ENCODE measurements at regions not wholly inside any gene's neighbourhood (a gene's known extent, or its start where the extent isn't known, plus 50 kb on each side); places are given as distances from the start of the nearest gene placed in this dataset.
"Not testable (repeated sequence)": the region's sequence is repeated elsewhere in the genome, so short reads cannot be mapped to it uniquely, and the experiment has no call there.

DNA sequence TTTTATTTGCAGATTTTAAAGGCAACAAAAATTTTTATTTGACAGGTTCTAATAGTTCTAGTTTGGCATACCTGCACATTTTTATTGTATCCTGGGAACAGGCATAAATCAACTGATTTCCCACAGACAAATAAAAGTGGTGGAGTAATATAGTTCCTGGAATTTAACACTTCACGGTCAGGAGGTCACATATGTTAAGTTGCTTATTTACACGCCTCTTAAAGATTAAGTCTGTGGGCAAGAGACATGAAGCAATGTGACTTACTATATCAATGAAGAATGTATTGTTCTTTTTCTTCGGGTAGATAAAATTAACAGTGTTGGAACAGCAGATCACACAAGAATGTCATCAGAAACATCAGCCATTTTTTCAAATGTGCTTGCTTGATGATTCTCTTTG is 558.3 kb downstream of the TTLL7 start:
- H3K9ac ChIP-seq (ENCODE audit: low read length); DNase-seq; H3K36me3 ChIP-seq (ENCODE audit: insufficient read depth, low read length); H4K20me1 ChIP-seq (ENCODE audit: insufficient read depth, low read depth, low read length); H2AFZ ChIP-seq (ENCODE audit: low read length); H3K4me1 ChIP-seq (ENCODE audit: low read length); H3K27ac ChIP-seq (ENCODE audit: low read length); H3K27me3 ChIP-seq (ENCODE audit: low read length); H3K9me2 ChIP-seq (replicated peaks; ENCODE audit: insufficient read depth, low read length); H3K4me2 ChIP-seq (ENCODE audit: low read depth, low read length, poor library complexity, severe bottlenecking); H3K79me2 ChIP-seq (ENCODE audit: low read length); H3K4me3 ChIP-seq (ENCODE audit: low read length); H3K9me3 ChIP-seq (ENCODE audit: low read length): not testable (repeated sequence)

DNA sequence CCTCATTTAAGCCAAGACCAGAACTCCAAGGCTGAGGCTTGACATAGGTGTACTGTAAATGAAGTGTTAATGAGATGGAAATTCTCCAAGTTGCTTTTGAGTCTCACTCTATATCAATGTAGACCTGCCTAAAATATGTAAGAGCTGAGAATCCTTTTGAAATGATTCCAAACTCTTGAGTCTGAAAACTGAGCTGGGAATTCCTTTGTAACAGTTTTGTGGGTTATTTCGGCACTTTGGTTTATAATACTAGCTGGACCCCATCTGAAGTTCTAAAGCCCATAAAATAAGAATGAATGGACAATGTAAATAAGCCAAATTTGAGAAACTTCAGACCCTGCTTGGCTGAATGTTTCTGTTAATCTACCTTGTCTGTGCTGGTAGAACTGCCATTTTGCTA is 558.9 kb downstream of the TTLL7 start:
- not testable (repeated sequence) for H4K20me1 ChIP-seq (ENCODE audit: insufficient read depth, low read depth, low read length); H3K9ac ChIP-seq (ENCODE audit: low read length); H3K9me3 ChIP-seq (ENCODE audit: low read length); H3K79me2 ChIP-seq (ENCODE audit: low read length); H3K27ac ChIP-seq (ENCODE audit: low read length); H3K36me3 ChIP-seq (ENCODE audit: insufficient read depth, low read length); H3K4me3 ChIP-seq (ENCODE audit: low read length); H3K9me2 ChIP-seq (replicated peaks; ENCODE audit: insufficient read depth, low read length); H3K27me3 ChIP-seq (ENCODE audit: low read length); DNase-seq; H3K4me1 ChIP-seq (ENCODE audit: low read length); H3K4me2 ChIP-seq (ENCODE audit: low read depth, low read length, poor library complexity, severe bottlenecking); H2AFZ ChIP-seq (ENCODE audit: low read length)

DNA sequence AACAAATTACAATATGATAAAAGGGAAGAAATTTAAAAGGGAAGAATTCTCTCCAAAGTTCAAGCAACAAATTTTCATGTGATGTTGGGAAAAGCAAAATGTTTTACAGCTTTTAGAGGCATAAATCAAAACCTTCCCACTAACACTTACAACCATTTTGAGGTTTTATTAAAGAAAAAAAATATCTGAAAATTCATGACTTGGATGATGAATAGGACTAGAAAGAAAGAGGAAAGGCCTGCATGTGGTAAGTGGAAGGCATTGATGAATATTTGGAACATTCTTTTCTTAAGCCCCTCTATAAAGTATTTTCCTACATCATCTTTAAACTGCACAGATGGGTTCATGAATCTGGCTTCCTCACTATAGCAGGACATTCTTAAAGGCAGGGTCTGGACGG is 560.6 kb downstream of the TTLL7 start:
- H3K4me2 ChIP-seq (ENCODE audit: low read depth, low read length, poor library complexity, severe bottlenecking); H3K27ac ChIP-seq (ENCODE audit: low read length); H3K9ac ChIP-seq (ENCODE audit: low read length); H2AFZ ChIP-seq (ENCODE audit: low read length); H4K20me1 ChIP-seq (ENCODE audit: insufficient read depth, low read depth, low read length); H3K4me1 ChIP-seq (ENCODE audit: low read length); H3K9me2 ChIP-seq (replicated peaks; ENCODE audit: insufficient read depth, low read length); H3K9me3 ChIP-seq (ENCODE audit: low read length); H3K27me3 ChIP-seq (ENCODE audit: low read length); H3K36me3 ChIP-seq (ENCODE audit: insufficient read depth, low read length); DNase-seq; H3K4me3 ChIP-seq (ENCODE audit: low read length); H3K79me2 ChIP-seq (ENCODE audit: low read length): not testable (repeated sequence)

DNA sequence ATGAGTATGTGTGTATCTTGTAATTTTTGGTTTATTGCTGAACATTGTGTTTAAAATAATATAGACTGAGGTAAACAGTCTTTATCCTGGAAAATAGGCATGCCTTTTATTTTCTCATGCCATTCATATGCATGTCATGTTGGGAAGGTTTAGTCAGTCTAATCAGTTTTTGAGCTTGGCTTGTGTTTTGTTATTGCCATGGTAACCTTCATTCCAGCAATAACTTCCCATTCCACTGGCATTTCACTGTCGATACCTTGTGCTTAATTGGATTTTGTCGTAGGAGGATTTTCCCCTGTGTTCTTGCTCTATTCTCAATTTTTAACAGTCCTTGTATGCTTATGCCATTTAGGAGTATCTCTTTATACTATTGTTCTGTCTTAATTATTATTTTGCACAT is 563.6 kb downstream of the TTLL7 start:
- H3K36me3 ChIP-seq (ENCODE audit: insufficient read depth, low read length); H3K9me3 ChIP-seq (ENCODE audit: low read length); H3K4me1 ChIP-seq (ENCODE audit: low read length); H3K9me2 ChIP-seq (replicated peaks; ENCODE audit: insufficient read depth, low read length); H3K27me3 ChIP-seq (ENCODE audit: low read length); DNase-seq; H3K9ac ChIP-seq (ENCODE audit: low read length); H3K4me2 ChIP-seq (ENCODE audit: low read depth, low read length, poor library complexity, severe bottlenecking); H4K20me1 ChIP-seq (ENCODE audit: insufficient read depth, low read depth, low read length); H2AFZ ChIP-seq (ENCODE audit: low read length); H3K27ac ChIP-seq (ENCODE audit: low read length); H3K79me2 ChIP-seq (ENCODE audit: low read length); H3K4me3 ChIP-seq (ENCODE audit: low read length): not testable (repeated sequence)

DNA sequence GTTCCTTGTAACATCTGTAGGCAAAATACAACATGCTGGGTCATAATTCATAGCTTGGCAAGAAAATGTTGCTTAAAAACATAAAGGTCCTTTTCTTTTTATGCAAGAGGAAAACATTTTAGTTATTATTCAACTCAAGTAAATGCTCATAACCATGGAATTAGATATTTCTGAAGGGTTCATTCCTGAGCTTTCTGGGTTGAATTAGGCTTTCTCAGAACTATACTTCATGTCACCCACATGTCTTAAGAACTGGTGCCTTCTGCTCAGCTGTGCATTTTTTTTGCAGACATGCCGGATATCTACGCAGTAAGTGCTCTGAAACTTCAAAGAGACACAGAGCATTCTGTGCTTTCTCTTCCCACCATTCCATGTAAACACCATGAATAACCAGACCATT is 571.4 kb downstream of the TTLL7 start:
- not testable (repeated sequence) for H3K9me3 ChIP-seq (ENCODE audit: low read length); H3K4me2 ChIP-seq (ENCODE audit: low read depth, low read length, poor library complexity, severe bottlenecking); H4K20me1 ChIP-seq (ENCODE audit: insufficient read depth, low read depth, low read length); DNase-seq; H3K79me2 ChIP-seq (ENCODE audit: low read length); H3K9ac ChIP-seq (ENCODE audit: low read length); H3K4me1 ChIP-seq (ENCODE audit: low read length); H3K9me2 ChIP-seq (replicated peaks; ENCODE audit: insufficient read depth, low read length); H2AFZ ChIP-seq (ENCODE audit: low read length); H3K27ac ChIP-seq (ENCODE audit: low read length); H3K36me3 ChIP-seq (ENCODE audit: insufficient read depth, low read length); H3K27me3 ChIP-seq (ENCODE audit: low read length); H3K4me3 ChIP-seq (ENCODE audit: low read length)

DNA sequence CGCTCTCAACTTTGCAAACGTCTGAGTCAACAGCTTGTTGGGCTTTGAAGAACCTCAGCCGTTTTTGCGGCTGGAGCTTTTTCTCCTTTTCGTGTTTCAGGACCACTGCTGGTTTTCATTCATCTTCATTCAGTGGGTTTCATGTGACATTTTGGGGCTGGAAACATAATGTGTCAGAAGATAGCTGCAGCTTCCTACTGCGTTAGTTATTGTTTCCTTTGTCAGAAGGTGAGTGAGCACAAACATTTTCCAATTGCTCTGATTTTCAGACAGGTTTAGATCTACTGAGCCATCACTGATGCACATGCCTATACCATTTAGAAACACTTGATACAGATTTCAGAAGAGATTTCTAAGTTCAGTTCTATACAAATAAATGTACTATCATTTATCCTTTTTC is 575.5 kb downstream of the TTLL7 start:
- not testable (repeated sequence) for H4K20me1 ChIP-seq (ENCODE audit: insufficient read depth, low read depth, low read length); H3K9me2 ChIP-seq (replicated peaks; ENCODE audit: insufficient read depth, low read length); H3K27ac ChIP-seq (ENCODE audit: low read length); DNase-seq; H3K79me2 ChIP-seq (ENCODE audit: low read length); H3K4me3 ChIP-seq (ENCODE audit: low read length); H3K9me3 ChIP-seq (ENCODE audit: low read length); H3K36me3 ChIP-seq (ENCODE audit: insufficient read depth, low read length); H2AFZ ChIP-seq (ENCODE audit: low read length); H3K9ac ChIP-seq (ENCODE audit: low read length); H3K4me1 ChIP-seq (ENCODE audit: low read length); H3K4me2 ChIP-seq (ENCODE audit: low read depth, low read length, poor library complexity, severe bottlenecking); H3K27me3 ChIP-seq (ENCODE audit: low read length)

DNA sequence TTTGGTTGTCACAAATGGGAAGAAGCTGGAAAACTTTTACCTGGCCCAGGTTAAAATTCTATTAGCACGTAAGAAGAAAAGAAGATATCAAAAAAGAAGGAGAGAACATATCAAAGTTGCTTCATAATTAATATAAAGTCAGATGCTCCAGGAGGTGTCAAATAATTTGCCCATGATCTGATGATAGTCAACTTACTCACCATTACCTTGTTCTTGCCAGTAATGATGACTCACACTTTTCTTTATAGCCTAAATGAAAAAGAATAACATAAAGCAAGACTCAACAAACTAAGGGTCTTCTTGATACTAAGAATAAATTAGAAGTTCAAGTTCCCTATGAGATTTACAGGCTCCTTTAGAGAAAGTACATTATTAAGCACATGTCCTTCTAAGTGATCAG is 580.4 kb downstream of the TTLL7 start:
- Histone ChIP-seq H2AFZ (ENCODE audit: low read length) (no peak overlapping the region), H3K9me3 (ENCODE audit: low read length) (no peaks in the 10 kb centered on the region)

DNA sequence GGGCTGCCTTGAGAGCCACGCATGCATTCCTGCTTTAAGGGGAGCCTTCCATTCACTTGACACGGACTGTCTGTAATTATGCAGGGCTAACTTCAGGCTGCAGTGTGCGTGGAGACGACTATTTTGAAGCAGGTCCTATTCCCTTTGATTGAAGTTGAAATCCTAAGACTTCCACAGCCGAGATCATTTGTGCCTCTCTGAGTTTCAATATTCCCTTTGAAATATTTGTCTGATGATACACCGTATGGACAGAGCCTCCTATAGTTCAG is 585.2 kb downstream of the TTLL7 start:
- not testable (repeated sequence) for H4K20me1 ChIP-seq (ENCODE audit: insufficient read depth, low read depth, low read length); H3K4me3 ChIP-seq (ENCODE audit: low read length); H3K79me2 ChIP-seq (ENCODE audit: low read length); H2AFZ ChIP-seq (ENCODE audit: low read length); H3K4me2 ChIP-seq (ENCODE audit: low read depth, low read length, poor library complexity, severe bottlenecking); DNase-seq; H3K9ac ChIP-seq (ENCODE audit: low read length); H3K9me2 ChIP-seq (replicated peaks; ENCODE audit: insufficient read depth, low read length); H3K27ac ChIP-seq (ENCODE audit: low read length); H3K4me1 ChIP-seq (ENCODE audit: low read length); H3K9me3 ChIP-seq (ENCODE audit: low read length); H3K27me3 ChIP-seq (ENCODE audit: low read length); H3K36me3 ChIP-seq (ENCODE audit: insufficient read depth, low read length)

More for the DNA sequence above, 580.4 kb downstream of the TTLL7 start:
- Histone ChIP-seq H3K9ac (ENCODE audit: low read length) (no peak overlapping the region), H4K20me1 (ENCODE audit: insufficient read depth, low read depth, low read length) (no peaks in the 10 kb centered on the region), H3K4me3 (ENCODE audit: low read length) (no peak overlapping the region), H3K4me2 (ENCODE audit: low read depth, low read length, poor library complexity, severe bottlenecking) (no peak overlapping the region), H3K9me2 (replicated peaks; ENCODE audit: insufficient read depth, low read length) (no peaks in the 10 kb centered on the region), H3K79me2 (ENCODE audit: low read length) (no peaks in the 10 kb centered on the region), H3K27ac (ENCODE audit: low read length) (no peak overlapping the region), H3K36me3 (ENCODE audit: insufficient read depth, low read length) (no peaks in the 10 kb centered on the region), H3K27me3 (ENCODE audit: low read length) (no peaks in the 10 kb centered on the region), H3K4me1 (ENCODE audit: low read length) (no peaks in the 10 kb centered on the region)
- DNase-seq: no peak

DNA sequence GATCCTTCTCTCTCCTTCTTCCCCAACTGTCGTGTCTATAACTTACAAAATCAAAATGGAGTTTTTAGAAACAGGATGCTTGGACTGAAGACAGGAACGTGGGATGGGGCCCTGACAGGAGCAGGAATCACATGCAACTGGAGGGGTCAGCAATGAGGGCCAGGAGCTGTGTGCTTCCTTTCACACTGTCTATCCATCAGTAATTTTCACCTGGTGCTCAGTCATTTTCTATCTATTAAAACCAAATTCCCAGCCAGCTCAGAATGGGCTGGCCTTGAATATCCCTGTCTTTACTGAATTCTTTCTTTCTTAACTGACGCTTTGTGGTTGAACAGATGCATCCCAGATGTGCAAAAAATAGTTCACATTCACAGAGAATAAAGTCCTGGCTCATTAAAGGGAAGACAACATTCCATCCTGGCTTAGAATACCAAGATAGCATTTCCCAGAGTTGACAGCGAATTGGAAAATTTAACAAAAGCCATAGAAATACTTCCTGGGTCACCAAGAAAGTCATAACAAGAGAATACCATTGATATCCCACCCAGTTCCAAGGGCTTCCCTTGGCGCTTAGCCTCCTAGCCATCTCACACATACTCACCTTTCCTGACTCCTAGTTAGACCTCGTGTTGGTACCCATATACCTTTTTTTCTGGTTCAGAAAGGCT is 588.1 kb downstream of the TTLL7 start:
- not testable (repeated sequence) for H3K9me2 ChIP-seq (replicated peaks; ENCODE audit: insufficient read depth, low read length); H3K27ac ChIP-seq (ENCODE audit: low read length); H3K4me3 ChIP-seq (ENCODE audit: low read length); H3K9me3 ChIP-seq (ENCODE audit: low read length); H3K79me2 ChIP-seq (ENCODE audit: low read length); H3K36me3 ChIP-seq (ENCODE audit: insufficient read depth, low read length); H3K9ac ChIP-seq (ENCODE audit: low read length); H4K20me1 ChIP-seq (ENCODE audit: insufficient read depth, low read depth, low read length); H2AFZ ChIP-seq (ENCODE audit: low read length); H3K4me2 ChIP-seq (ENCODE audit: low read depth, low read length, poor library complexity, severe bottlenecking); H3K27me3 ChIP-seq (ENCODE audit: low read length); H3K4me1 ChIP-seq (ENCODE audit: low read length); DNase-seq
